Neuronal stem cell (in vitro differentiated cells): ENCODE measurements at regions not wholly inside any gene's neighbourhood (a gene's known extent, or its start where the extent isn't known, plus 50 kb on each side); places are given as distances from the start of the nearest gene placed in this dataset.
"Not testable (repeated sequence)": the region's sequence is repeated elsewhere in the genome, so short reads cannot be mapped to it uniquely, and the experiment has no call there.

Experiments
- DNase-seq: peaks from one replicate; pipeline ENCODE4 v3.0.0-alpha.2; 2013; ENCODE audit warnings: low spot score
- H2AFZ ChIP-seq: one replicate; pipeline ENCODE4 v1.6.1; 2013; ENCODE audit warnings: mild to moderate bottlenecking, low read length, inconsistent platforms
- H2AK5ac ChIP-seq: 2 replicates; pipeline ENCODE4 v1.6.1; 2013; ENCODE audit warnings: low read depth, mild to moderate bottlenecking, inconsistent platforms, low read length, moderate library complexity, mixed read lengths
- H2BK120ac ChIP-seq: 2 replicates; pipeline ENCODE4 v1.6.1; 2013; ENCODE audit warnings: low read depth, mild to moderate bottlenecking, inconsistent platforms, low read length, moderate library complexity, mixed read lengths
- H2BK12ac ChIP-seq: one replicate; pipeline ENCODE4 v1.6.1; 2013; ENCODE audit warnings: low read length, inconsistent platforms
- H2BK15ac ChIP-seq: 2 replicates; pipeline ENCODE4 v1.6.1; 2013; ENCODE audit warnings: mild to moderate bottlenecking, low read length, inconsistent platforms, mixed read lengths
- H2BK5ac ChIP-seq: one replicate; pipeline ENCODE4 v1.6.1; 2013; ENCODE audit warnings: inconsistent platforms, mild to moderate bottlenecking, low read length, moderate library complexity
- H3K14ac ChIP-seq: one replicate; pipeline ENCODE4 v1.6.1; 2013; ENCODE audit warnings: low read length, inconsistent platforms
- H3K18ac ChIP-seq: 2 replicates; pipeline ENCODE4 v1.6.1; 2013; ENCODE audit warnings: low read length, inconsistent platforms
- H3K23ac ChIP-seq: 2 replicates; pipeline ENCODE4 v1.6.1; 2013; ENCODE audit warnings: low read depth, mild to moderate bottlenecking, mixed read lengths, low read length, inconsistent platforms; ENCODE audit not compliant: poor library complexity
- H3K27ac ChIP-seq: replicated peaks from 3 replicates; pipeline ENCODE4 v1.5.1; 2013; ENCODE audit warnings: low read length, inconsistent platforms
- H3K27me3 ChIP-seq, 3 experiments: 2 replicates each; pipeline ENCODE4 v1.6.1; 2013; ENCODE audit warnings: low read length in 3 of 3, mild to moderate bottlenecking in 2 of 3, inconsistent platforms in 1 of 3, low read depth in 1 of 3, mixed read lengths in 1 of 3, moderate library complexity in 1 of 3; ENCODE audit not compliant: control insufficient read depth in 3 of 3, insufficient read depth in 3 of 3
- H3K36me3 ChIP-seq, 2 donors: replicated peaks in 1 of 2; 2 replicates each; pipeline ENCODE4 v1.6.1; 2013; ENCODE audit warnings: low read length in 2 of 2; ENCODE audit not compliant: control insufficient read depth in 2 of 2, insufficient read depth in 2 of 2
- H3K4ac ChIP-seq: 2 replicates; pipeline ENCODE4 v1.6.1; 2013; ENCODE audit warnings: inconsistent platforms, mild to moderate bottlenecking, low read length, moderate library complexity
- H3K4me1 ChIP-seq, 2 donors: 1 replicate in 1 of 2; 2 replicates in 1 of 2; pipeline ENCODE4 v1.6.1; 2013; ENCODE audit warnings: low read length in 2 of 2, low read depth in 1 of 2; ENCODE audit not compliant: control insufficient read depth in 2 of 2, insufficient read depth in 1 of 2
- H3K4me2 ChIP-seq: one replicate; pipeline ENCODE4 v1.6.1; 2013; ENCODE audit warnings: mild to moderate bottlenecking, low read length, inconsistent platforms; ENCODE audit not compliant: insufficient read depth, poor library complexity, severe bottlenecking
- H3K4me3 ChIP-seq, 2 donors: 2 replicates each; pipeline ENCODE4 v1.5.1; 2013; ENCODE audit warnings: low read length in 2 of 2, mild to moderate bottlenecking in 2 of 2, inconsistent platforms in 1 of 2, moderate library complexity in 1 of 2
- H3K79me1 ChIP-seq: one replicate; pipeline ENCODE4 v1.6.1; 2013; ENCODE audit warnings: low read depth, mild to moderate bottlenecking, inconsistent platforms, low read length, moderate library complexity
- H3K9ac ChIP-seq: one replicate; pipeline ENCODE4 v1.6.1; 2013; ENCODE audit warnings: mild to moderate bottlenecking, low read depth, low read length, inconsistent platforms; ENCODE audit not compliant: poor library complexity
- H3K9me3 ChIP-seq, 2 donors: replicated peaks in 1 of 2; 2 replicates each; pipeline versions ENCODE3 to v1.6.1; 2013; ENCODE audit warnings: low read length in 2 of 2, mild to moderate bottlenecking in 2 of 2, inconsistent platforms in 1 of 2, low read depth in 1 of 2, mixed read lengths in 1 of 2, moderate library complexity in 1 of 2; ENCODE audit not compliant: control insufficient read depth in 2 of 2, insufficient read depth in 1 of 2
- H4K8ac ChIP-seq: one replicate; pipeline ENCODE4 v1.6.1; 2013; ENCODE audit warnings: low read depth, mild to moderate bottlenecking, inconsistent platforms, low read length, moderate library complexity
- H4K91ac ChIP-seq: one replicate; pipeline ENCODE4 v1.6.1; 2013; ENCODE audit warnings: low read length, low read depth, mild to moderate bottlenecking, inconsistent platforms; ENCODE audit not compliant: poor library complexity
- WGBS, 2 donors: extraction: QIAGEN DNeasy Blood & Tissue Kit; methylation state at CpG; one replicate each; pipeline ENCODE4 v1.1.7; 2013; ENCODE audit warnings: missing lambda C conversion rate in 2 of 2, mixed read lengths in 1 of 2; ENCODE audit not compliant: insufficient read length in 2 of 2, insufficient replicate concordance in 1 of 2; ENCODE audit errors: extremely low coverage in 2 of 2; 5-methylcytosine and 5-hydroxymethylcytosine counted together

DNA sequence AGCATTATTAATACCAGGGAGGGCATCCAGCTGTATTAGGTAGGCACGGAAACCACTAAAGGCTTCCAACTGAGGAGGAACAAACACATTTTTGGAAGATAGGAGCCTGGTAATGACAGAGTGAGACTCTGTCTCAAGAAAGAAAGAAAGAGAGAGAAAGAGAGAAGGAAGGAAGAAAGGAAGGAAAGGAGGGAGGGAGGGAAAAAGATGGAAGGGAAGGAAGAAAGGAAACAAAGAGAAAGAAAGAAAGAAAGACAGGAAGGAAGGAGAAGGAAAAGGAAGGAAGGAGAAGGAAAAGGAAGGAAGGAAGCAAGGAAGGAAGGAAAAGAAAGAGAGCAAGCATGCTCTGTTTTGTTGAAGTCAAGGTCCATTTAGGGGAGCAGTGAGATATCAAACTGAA is 103.8 kb upstream of the RFX8 start:
- Histone ChIP-seq H3K27me3 (no peaks in the 10 kb centered on the region), H3K23ac (no peak overlapping the region), H2AK5ac (no peak overlapping the region), H3K4me2 (no peak overlapping the region), H4K8ac (no peak overlapping the region), H3K14ac (no peak overlapping the region), H3K9ac (no peak overlapping the region), H2BK120ac (no peak overlapping the region), H3K18ac (no peak overlapping the region), H4K91ac (no peak overlapping the region), H3K4me3 (no peak overlapping the region), H2AFZ (no peak overlapping the region), H3K27ac (no peak overlapping the region), H2BK15ac (no peak overlapping the region), H3K4ac (no peak overlapping the region), H2BK5ac (no peak overlapping the region), H3K36me3 (no peaks in the 10 kb centered on the region), H3K4me1 (no peaks in the 10 kb centered on the region), H3K9me3 (no peaks in the 10 kb centered on the region), H2BK12ac (no peak overlapping the region), H3K79me1 (no peaks in the 10 kb centered on the region)
- no CpG with 5 or more reads among the region's 1 CpG for WGBS, 2 donors
- no peak for DNase-seq

DNA sequence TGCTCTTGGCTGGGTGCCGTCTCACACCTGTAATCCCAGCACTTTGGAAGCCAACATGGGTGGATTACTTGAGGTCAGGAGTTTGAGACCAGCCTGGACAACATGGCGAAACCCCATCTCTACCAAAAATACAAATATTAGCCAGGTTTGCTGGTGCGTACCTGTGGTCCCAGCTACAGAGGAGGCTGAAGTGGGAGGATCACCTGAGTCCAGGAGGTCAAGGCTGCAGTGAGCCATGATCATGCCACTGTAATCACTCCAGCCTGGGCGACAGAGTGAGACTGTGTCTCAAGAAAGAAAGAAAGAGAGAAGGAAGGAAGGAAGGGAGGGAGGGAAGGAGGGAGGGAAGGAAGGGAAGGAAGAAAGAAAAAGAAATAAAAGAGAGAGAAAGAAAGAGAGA is 103.2 kb upstream of the RFX8 start:
- no CpG with 5 or more reads among the region's 4 CpGs for WGBS, 2 donors
- not testable (repeated sequence) for H3K27ac ChIP-seq, H3K4me1 ChIP-seq, H3K27me3 ChIP-seq, H3K9me3 ChIP-seq, H3K14ac ChIP-seq, DNase-seq, H4K8ac ChIP-seq, H2AFZ ChIP-seq, H3K4me3 ChIP-seq, H4K91ac ChIP-seq, H3K4me2 ChIP-seq, H3K9ac ChIP-seq, H3K23ac ChIP-seq, H2BK12ac ChIP-seq, H3K18ac ChIP-seq, H2BK5ac ChIP-seq, H3K79me1 ChIP-seq, H3K4ac ChIP-seq, H3K36me3 ChIP-seq, H2AK5ac ChIP-seq, H2BK15ac ChIP-seq, H2BK120ac ChIP-seq

DNA sequence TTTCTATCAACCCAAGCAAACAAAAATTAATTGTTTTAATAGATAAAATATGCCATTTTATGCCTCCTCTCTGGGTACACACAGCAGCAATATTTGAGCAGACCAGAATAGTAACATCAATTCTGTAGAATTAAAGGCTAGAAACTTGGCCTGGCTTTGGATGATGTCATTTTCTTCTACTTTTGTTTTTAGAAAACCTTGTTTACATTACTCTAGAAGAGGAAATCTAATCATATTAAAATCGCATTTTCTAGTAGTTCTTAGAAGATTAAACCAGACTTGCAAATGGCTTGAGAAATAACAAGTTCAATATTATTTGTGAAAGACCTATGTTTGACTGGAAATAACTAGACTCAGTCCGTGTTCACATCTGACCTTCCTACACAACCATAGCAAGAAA is 102.3 kb upstream of the RFX8 start:
- no peak for DNase-seq
- Histone ChIP-seq H3K4ac (no peak overlapping the region), H3K14ac (no peak overlapping the region), H4K91ac (no peak overlapping the region), H3K23ac (no peak overlapping the region), H4K8ac (no peak overlapping the region), H3K79me1 (no peaks in the 10 kb centered on the region), H2BK12ac (no peak overlapping the region), H2BK5ac (no peak overlapping the region), H3K4me2 (no peak overlapping the region), H3K18ac (no peak overlapping the region), H3K4me1 (no peaks in the 10 kb centered on the region), H3K36me3 (no peaks in the 10 kb centered on the region), H2AFZ (no peak overlapping the region), H2BK120ac (no peak overlapping the region), H2BK15ac (no peak overlapping the region), H3K9ac (no peak overlapping the region), H3K27me3 (no peaks in the 10 kb centered on the region), H2AK5ac (no peak overlapping the region), H3K9me3 (no peaks in the 10 kb centered on the region), H3K27ac (no peak overlapping the region), H3K4me3 (no peak overlapping the region)
- no CpG with 5 or more reads among the region's 2 CpGs for WGBS, 2 donors

DNA sequence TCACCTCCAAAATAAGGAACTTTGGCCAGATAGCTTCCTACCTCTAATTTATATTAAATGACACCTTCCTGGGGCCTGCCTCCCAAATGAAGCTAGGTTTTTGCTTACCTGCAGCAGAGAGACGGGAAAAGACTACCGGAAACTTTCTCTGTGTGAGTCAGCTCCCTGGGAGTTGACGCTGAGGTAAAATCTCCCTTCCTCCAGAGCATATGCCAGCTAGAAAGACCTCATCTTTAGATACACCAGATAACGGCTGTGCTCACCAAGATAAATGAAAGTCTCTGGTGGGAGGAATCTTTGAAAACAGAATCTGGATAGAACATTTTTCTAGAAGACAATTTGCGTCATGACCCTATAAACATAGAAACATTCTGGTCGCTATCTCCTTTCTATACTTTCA is 99.7 kb upstream of the RFX8 start:
- Histone ChIP-seq H3K4ac (no peak overlapping the region), H2BK15ac (no peak overlapping the region), H2BK5ac (no peak overlapping the region), H2AK5ac (no peak overlapping the region), H3K4me2 (no peak overlapping the region), H3K79me1 (no peaks in the 10 kb centered on the region), H3K14ac (no peak overlapping the region), H3K36me3 (no peaks in the 10 kb centered on the region), H3K27ac (no peak overlapping the region), H3K4me1 (no peaks in the 10 kb centered on the region), H3K27me3 (no peaks in the 10 kb centered on the region), H2BK12ac (no peak overlapping the region), H2AFZ (no peak overlapping the region), H3K4me3 (no peak overlapping the region), H3K18ac (no peak overlapping the region), H3K9me3 (no peaks in the 10 kb centered on the region), H3K9ac (no peak overlapping the region), H3K23ac (no peak overlapping the region), H4K91ac (no peak overlapping the region), H2BK120ac (no peak overlapping the region), H4K8ac (no peak overlapping the region)
- no CpG with 5 or more reads among the region's 6 CpGs for WGBS, 2 donors
- DNase-seq = no peak
